GM13976 (cell line): ENCODE measurements at regions not wholly inside any gene's neighbourhood (a gene's known extent, or its start where the extent isn't known, plus 50 kb on each side); places are given as distances from the start of the nearest gene placed in this dataset.
A peak's percentile ranks its signal among the peaks of the same experiment; 100 is the strongest.
"Not testable (repeated sequence)": the region's sequence is repeated elsewhere in the genome, so short reads cannot be mapped to it uniquely, and the experiment has no call there.

Experiments
- DNase-seq: peaks from one replicate; pipeline ENCODE4 v3.0.0; 2012; ENCODE audit warnings: low spot score
- CTCF ChIP-seq: IDR thresholded peaks from 2 replicates; pipeline ENCODE4 v1.5.1; 2012; ENCODE audit warnings: borderline replicate concordance, mild to moderate bottlenecking; ENCODE audit not compliant: insufficient read depth; ENCODE audit errors: extremely low read depth, missing control alignments, control extremely low read depth
- in situ Hi-C: fragments of 300-500 bp; cut with MboI; formaldehyde crosslinking; loops from one replicate; pipeline ENCODE4 v1.12.0; 2022; ENCODE audit warnings: low sequenced_read_pairs, mixed read lengths, inconsistent platforms; ENCODE audit not compliant: unreplicated experiment

GRCh38 chr16:79883494-79883893 lies 283.0 kb upstream of the MAF start:
- TF ChIP-seq CTCF, result no peak
- no peak for DNase-seq
- in situ Hi-C loops, result no loop called here

- in situ Hi-C loops, result no loop called here
- no peak for DNase-seq
Observed at GRCh38 chr16:79882340-79883005, 281.9 kb upstream of the MAF start.

GRCh38 chr16:79881107-79881506 lies 280.6 kb upstream of the MAF start:
- DNase-seq, in situ Hi-C loops: not testable (repeated sequence)

More at GRCh38 chr16:79882340-79883005, 281.9 kb upstream of the MAF start:
- TF ChIP-seq CTCF, result no peak

- DNase-seq, result peak; percentile 30
- in situ Hi-C loops, result no loop called here
Observed at GRCh38 chr16:79876332-79876730, 275.8 kb upstream of the MAF start.

GRCh38 chr16:79874391-79874790 lies 273.9 kb upstream of the MAF start:
- no peak for DNase-seq
- in situ Hi-C loops, result no loop called here
- TF ChIP-seq CTCF, result no peak

More at GRCh38 chr16:79876332-79876730, 275.8 kb upstream of the MAF start:
- no peak for TF ChIP-seq CTCF

- TF ChIP-seq CTCF, result no peak
- DNase-seq, result no peak
- in situ Hi-C loops, result no loop called here
Observed at GRCh38 chr16:79873825-79874224, 273.3 kb upstream of the MAF start.

GRCh38 chr16:79871906-79872305 lies 271.4 kb upstream of the MAF start:
- in situ Hi-C loops, result no loop called here

More at GRCh38 chr16:79871906-79872305, 271.4 kb upstream of the MAF start:
- no peak for DNase-seq
- no peak for TF ChIP-seq CTCF
